HG03045 (cell line): ENCODE measurements at regions not wholly inside any gene's neighbourhood (a gene's known extent, or its start where the extent isn't known, plus 50 kb on each side); places are given as distances from the start of the nearest gene placed in this dataset.
"Not testable (repeated sequence)": the region's sequence is repeated elsewhere in the genome, so short reads cannot be mapped to it uniquely, and the experiment has no call there.

ENCODE experiments used
- ATAC-seq: cut with Tn5 transposase; IDR thresholded peaks from one replicate; pipeline ENCODE4 v1.9.1; 2021; ENCODE audit warnings: mild to moderate bottlenecking, moderate library complexity; ENCODE audit not compliant: unreplicated experiment

GRCh38 chrX:114028907-114029662 lies 554.8 kb upstream of the HTR2C start:
- ATAC-seq, result no peak

DNA sequence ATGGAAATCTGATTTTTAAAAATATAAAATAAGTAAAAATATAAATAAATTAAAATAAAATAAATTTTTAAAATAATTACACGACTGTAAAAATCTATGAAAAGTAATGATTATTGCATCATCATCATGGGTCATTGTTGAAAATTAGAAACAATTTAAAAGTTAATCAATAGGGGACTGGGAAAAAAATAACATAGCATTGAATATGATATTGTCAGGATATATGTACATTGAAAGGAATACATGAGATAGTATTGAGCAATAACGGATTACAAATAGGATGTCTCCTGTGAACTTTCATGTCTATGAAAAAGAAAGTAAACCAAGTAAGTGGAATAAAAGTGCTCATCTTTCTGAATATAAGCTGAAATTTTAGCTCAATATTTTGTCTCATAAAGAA lies 566.8 kb upstream of the HTR2C start:
- ATAC-seq, result no peak

- no peak for ATAC-seq
Observed at GRCh38 chrX:114015966-114016365, 567.9 kb upstream of the HTR2C start.

DNA sequence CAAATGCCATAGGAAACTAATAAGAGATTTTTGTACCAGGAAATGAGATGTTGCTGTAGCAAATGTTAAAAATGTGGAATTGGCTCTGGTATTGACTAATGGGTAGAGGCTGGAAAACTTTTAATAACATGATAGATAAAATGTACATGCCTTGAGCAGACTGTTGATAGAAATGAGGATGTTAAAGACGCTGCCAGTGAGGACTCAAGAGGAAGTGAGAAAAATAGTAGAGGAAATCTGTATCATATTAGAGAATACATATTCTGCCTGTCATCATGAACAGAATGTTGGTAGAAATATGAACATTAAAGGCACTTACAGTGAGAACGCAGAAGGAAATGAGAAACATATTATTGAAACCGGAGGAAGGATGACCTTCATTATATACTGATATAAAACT lies 577.2 kb upstream of the HTR2C start:
- no peak for ATAC-seq

GRCh38 chrX:113996781-113997180 lies 587.1 kb upstream of the HTR2C start:
- no peak for ATAC-seq

- not testable (repeated sequence) for ATAC-seq
Observed at GRCh38 chrX:113991720-113992119, 592.2 kb upstream of the HTR2C start.

GRCh38 chrX:113990669-113991068 lies 593.2 kb upstream of the HTR2C start:
- ATAC-seq, result not testable (repeated sequence)

DNA sequence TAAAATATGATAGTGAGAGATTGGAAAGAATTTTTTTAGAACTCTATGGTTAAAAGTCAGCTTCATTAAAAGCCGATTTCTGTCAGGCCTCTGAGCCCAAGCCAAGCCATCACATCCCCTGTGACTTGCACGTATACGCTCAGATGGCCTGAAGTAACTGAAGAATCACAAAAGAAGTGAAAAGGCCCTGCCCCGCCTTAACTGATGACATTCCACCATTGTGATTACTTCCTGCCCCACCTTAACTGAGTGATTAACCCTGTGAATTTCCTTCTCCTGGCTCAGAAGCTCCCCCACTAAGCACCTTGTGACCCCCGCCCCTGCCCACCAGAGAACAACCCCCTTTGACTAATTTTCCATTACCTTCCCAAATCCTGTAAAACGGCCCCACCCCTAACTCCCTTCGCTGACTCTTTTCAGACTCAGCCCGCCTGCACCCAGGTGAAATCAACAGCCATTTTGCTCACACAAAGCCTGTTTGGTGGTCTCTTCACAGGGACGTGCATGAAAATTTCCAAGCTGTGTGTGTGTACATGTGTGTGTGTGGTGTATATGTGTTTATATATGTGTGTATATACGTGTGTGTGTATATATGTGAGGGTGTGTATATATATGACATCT lies 595.5 kb upstream of the HTR2C start:
- not testable (repeated sequence) for ATAC-seq

DNA sequence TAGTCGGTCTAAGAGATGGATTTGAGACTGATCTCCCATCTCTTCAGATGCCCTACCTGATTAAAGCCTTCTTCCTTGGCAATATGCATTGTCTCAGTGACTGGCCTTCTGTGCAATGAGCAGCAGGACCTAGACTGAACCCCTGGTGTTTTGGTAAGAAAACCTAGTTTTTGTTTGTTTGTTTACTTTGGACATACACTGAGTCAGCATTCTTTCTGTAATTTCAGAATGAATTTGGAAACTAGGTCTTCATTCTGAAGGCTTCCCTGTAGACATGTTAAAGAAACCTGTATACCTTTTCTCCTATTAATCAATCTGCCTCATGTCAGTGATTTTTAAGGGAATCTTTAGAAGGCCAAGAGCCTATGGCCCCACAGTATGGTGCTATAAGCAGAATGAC lies 597.5 kb upstream of the HTR2C start:
- no peak for ATAC-seq

DNA sequence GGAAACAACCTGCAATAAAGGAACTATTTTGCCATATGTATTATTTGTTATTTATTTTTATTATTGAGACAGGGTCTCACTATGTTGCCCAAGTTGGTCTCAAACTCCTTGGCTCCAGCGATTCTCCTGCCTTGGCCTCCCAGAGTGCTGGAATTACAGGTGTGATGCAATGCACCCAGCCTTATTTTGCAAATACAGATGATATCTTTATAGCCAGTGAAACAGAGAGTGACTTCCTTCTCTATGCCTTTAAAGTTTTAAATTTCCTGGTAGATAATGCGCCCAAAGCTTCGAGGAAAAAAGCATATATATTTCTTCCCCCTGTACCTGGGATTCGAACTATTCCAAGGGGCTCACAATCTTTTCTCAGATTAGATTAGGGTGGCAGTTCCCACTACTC lies 601.1 kb upstream of the HTR2C start:
- ATAC-seq, result no peak

DNA sequence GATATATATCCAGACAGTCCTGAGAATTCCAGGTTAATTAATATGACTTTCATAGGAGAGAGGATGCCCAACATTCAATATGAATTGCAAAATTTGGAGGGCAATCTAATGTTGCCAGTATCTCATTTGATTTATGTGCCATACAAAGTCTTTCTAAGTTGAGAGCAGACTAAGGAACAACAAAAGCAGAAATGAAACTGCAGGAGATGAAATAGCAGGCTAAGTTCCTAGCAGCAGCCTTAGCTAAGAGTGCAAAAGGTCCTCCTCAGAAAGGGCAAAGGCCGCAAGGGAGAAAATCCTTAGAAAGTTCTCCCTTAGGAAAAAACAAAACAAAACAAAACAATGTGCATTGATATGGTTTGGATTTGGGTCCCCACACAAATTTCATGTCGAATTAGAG lies 602.9 kb upstream of the HTR2C start:
- no peak for ATAC-seq

DNA sequence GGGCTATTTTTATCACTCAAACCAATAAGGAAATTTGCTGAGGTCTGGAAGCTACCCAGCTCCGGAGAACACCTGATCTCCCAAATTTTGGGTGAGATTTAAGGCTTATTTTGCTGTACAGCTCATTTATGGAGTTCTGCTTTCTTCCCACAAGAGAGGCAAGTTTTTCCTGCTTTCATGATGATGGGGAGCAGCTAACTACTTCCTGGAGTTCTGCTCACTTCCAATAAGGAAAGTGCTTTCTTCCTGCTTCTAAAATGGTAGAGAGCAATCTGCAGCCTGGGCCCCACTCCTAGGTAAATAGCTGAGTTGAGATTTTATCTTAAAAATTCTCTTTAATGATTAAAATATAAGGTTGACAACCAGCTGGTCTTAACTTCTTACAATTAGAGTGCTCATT lies 606.0 kb upstream of the HTR2C start:
- ATAC-seq, result no peak

- ATAC-seq, result no peak
Observed at GRCh38 chrX:113975441-113975840, 608.4 kb upstream of the HTR2C start.

- no peak for ATAC-seq
Observed at GRCh38 chrX:113974881-113975280, 609.0 kb upstream of the HTR2C start.

DNA sequence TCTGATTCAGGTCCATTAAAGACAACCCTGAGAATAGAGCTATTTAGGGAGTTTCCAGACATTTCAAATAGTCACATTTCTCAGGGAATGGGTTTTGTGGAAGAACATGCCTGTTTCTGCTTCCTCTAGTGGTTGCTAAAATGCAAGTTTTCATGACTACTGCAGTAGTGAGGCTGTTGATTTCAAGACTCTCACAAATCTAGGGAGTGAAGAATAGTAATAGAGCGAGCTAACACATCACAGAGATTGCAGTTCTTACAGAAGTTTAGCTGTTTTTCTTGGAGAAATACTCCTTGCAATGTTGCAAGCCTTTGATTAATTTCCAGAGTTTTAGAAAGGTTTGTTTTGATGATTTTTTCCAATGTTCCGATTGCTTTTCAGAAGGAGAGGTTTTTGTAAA lies 610.2 kb upstream of the HTR2C start:
- no peak for ATAC-seq

GRCh38 chrX:113966791-113967190 lies 617.1 kb upstream of the HTR2C start:
- no peak for ATAC-seq

- no peak for ATAC-seq
Observed at GRCh38 chrX:113962343-113962742, 621.5 kb upstream of the HTR2C start.

DNA sequence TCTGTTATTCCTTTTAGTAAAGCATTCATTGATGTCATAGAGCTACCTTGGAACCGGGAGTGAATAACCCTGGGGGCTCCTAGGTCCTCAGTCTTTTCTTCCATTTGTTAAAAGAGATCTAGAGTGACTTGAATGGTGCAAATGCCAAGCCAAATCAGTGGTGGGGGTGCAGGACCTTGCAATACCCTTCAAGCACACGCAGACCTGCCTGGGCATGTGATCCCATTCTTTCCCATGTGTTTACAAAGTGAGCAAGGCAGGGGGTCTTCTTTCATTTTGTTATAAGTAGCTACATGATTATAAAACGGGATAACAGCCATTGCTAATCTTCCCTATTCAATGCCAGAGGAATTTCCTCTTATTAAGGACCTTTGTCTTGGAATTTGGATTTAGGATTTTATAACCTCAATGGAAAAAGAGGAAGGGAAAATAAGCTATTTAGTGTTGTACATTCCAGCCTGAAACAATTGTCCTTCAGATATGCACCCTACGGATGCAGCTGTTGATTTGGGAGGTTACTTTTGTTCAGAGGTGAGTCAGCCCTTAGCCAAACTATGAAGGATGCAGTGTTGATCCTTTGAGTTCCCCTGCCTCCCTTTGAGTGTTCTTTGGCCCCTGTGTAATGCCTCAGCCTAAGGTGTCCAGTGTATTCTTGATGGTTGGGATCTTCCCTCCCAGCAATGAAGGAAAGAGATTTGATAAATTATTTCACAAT lies 623.8 kb upstream of the HTR2C start:
- ATAC-seq, result no peak

GRCh38 chrX:113956936-113957335 lies 627.0 kb upstream of the HTR2C start:
- ATAC-seq, result no peak

- no peak for ATAC-seq
Observed at GRCh38 chrX:113954297-113954696, 629.6 kb upstream of the HTR2C start.

DNA sequence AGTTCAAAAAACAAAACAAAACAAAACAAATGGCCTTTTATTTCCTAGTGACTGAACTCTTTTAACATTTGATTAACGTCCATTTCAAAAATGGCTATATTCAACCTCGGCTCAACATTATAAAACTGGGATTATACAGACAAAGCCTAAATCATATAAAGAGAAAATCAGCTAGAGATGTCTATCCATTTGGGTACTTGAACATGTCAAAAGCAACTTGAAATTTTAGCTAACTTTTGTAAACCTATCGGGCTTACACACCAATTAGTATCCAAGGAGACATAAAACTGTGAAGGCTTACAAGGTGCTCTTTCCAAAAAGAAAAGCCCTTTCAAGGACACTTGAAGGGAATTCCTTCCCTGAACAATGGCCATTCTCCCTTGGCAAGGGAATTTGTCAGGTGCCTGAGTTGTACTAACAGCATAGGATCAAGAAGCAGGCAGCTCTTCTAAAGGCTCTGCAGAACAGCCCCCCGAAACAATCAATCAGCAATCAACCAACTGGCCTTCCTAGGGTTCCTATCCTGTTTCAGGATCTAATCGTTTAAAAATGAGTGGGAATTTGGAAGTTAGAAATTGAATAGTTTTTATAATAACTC lies 633.7 kb upstream of the HTR2C start:
- no peak for ATAC-seq

GRCh38 chrX:113947548-113947947 lies 636.3 kb upstream of the HTR2C start:
- no peak for ATAC-seq
